Myocyte (in vitro differentiated cells): ENCODE measurements at regions not wholly inside any gene's neighbourhood (a gene's known extent, or its start where the extent isn't known, plus 50 kb on each side); places are given as distances from the start of the nearest gene placed in this dataset.

Source experiments
- DNase-seq: peaks from one replicate; pipeline ENCODE4 v3.0.0-alpha.2; 2012; ENCODE audit warnings: low read depth

DNA sequence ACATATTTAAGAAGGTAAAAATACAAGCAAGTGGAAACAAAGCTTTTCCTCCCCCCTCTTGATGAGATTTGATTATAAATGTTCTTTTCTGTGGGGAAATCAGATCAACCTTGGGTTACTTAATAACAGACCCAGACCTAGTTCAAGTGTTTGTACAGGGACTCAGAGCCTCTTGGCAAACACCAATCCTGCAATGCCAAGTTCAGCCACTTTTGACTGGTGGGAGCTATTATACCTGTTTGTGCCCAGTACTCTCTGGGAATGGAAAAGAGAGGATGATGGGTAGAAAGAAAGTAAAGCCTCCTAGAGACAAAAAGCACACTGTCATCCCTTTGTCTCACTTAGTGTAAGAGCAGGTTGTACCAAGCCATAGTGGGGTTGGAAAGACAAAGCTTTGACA is 63.8 kb upstream of the EPHA4 start:
- no peak for DNase-seq

DNA sequence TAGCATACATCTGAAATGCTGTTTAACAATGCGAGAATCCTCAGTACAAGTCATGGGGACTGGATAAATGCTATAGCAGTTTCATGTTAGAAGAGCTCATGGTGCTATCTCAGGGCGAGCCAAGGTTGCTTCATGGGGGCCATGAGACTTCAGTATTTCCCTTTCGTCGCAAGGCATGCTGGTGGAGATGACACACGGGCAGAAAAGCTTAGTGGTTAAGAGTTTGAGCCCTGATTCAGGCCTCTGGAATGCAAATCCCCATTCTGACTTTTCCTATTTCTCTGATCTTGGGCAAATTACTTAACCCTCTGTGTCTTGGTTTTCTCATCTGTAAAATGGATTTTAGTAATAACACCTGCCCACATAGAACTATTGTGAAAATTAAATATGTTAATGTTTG is 57.4 kb upstream of the EPHA4 start:
- peak; percentile 68 for DNase-seq

GRCh38 chr2:221624475-221624874 is 52.4 kb upstream of the EPHA4 start:
- DNase-seq: peak; percentile 61
